Astrocyte (in vitro differentiated cells and primary cell): ENCODE measurements at regions not wholly inside any gene's neighbourhood (a gene's known extent, or its start where the extent isn't known, plus 50 kb on each side); places are given as distances from the start of the nearest gene placed in this dataset.

Experiments
- DNase-seq: peaks from one replicate; pipeline ENCODE4 v3.0.0-alpha.2; 2010; ENCODE audit warnings: low read depth
- FAIRE-seq: peaks from 2 replicates; lab custom pipeline; 2011; peaks lifted over from hg19 to GRCh38; lab: Jason Lieb, UNC
- H2AFZ ChIP-seq: 2 replicates; pipeline ENCODE4 v1.6.0; 2012; ENCODE audit warnings: low read depth, low read length, inconsistent platforms
- H3K27ac ChIP-seq: 2 replicates; pipeline ENCODE4 v1.5.1; 2011; ENCODE audit warnings: low read depth, low read length, inconsistent platforms
- H3K27me3 ChIP-seq: 2 replicates; pipeline ENCODE4 v1.6.0; 2011; ENCODE audit warnings: low read length, inconsistent platforms; ENCODE audit not compliant: insufficient read depth
- H3K36me3 ChIP-seq: 2 replicates; pipeline ENCODE4 v1.5.1; 2011; ENCODE audit warnings: low read length, inconsistent platforms; ENCODE audit not compliant: insufficient read depth
- H3K4me1 ChIP-seq: 2 replicates; pipeline ENCODE4 v1.5.1; 2011; ENCODE audit warnings: low read length, inconsistent platforms; ENCODE audit not compliant: insufficient read depth
- H3K4me2 ChIP-seq: 2 replicates; pipeline ENCODE4 v1.6.0; 2012; ENCODE audit warnings: low read length, inconsistent platforms
- H3K4me3 ChIP-seq: 2 replicates; pipeline ENCODE4 v1.5.1; 2011; ENCODE audit warnings: low read depth, mild to moderate bottlenecking, low read length, inconsistent platforms; ENCODE audit not compliant: insufficient read depth
- H3K79me2 ChIP-seq: 2 replicates; pipeline ENCODE4 v1.6.0; 2012; ENCODE audit warnings: mild to moderate bottlenecking, low read length, inconsistent platforms; ENCODE audit not compliant: insufficient read depth
- H3K9ac ChIP-seq: 2 replicates; pipeline ENCODE4 v1.6.0; 2012; ENCODE audit warnings: mild to moderate bottlenecking, low read length, inconsistent platforms
- H3K9me3 ChIP-seq: 2 replicates; pipeline ENCODE4 v1.5.1; 2012; ENCODE audit warnings: low read depth, mild to moderate bottlenecking, low read length, inconsistent platforms; ENCODE audit not compliant: insufficient read depth
- H4K20me1 ChIP-seq: 2 replicates; pipeline ENCODE4 v1.6.0; 2012; ENCODE audit warnings: low read length, inconsistent platforms; ENCODE audit not compliant: insufficient read depth
- H3K27ac Mint-ChIP-seq: one replicate; pipeline ENCODE4 v1.8.0; 2021; ENCODE audit warnings: mild to moderate bottlenecking, mixed read lengths; ENCODE audit not compliant: unreplicated experiment
- H3K27me3 Mint-ChIP-seq: one replicate; pipeline ENCODE4 v1.8.0; 2021; ENCODE audit warnings: low read depth, mixed read lengths; ENCODE audit not compliant: unreplicated experiment
- H3K36me3 Mint-ChIP-seq: one replicate; pipeline ENCODE4 v1.8.0; 2021; ENCODE audit warnings: low read depth, mixed read lengths; ENCODE audit not compliant: unreplicated experiment
- H3K4me1 Mint-ChIP-seq: one replicate; pipeline ENCODE4 v1.8.0; 2021; ENCODE audit warnings: low read depth, mixed read lengths; ENCODE audit not compliant: unreplicated experiment
- H3K4me3 Mint-ChIP-seq: one replicate; pipeline ENCODE4 v1.8.0; 2021; ENCODE audit warnings: mild to moderate bottlenecking, moderate library complexity, mixed read lengths; ENCODE audit not compliant: unreplicated experiment
- H3K9me3 Mint-ChIP-seq: one replicate; pipeline ENCODE4 v1.8.0; 2021; ENCODE audit warnings: mild to moderate bottlenecking, mixed read lengths; ENCODE audit not compliant: unreplicated experiment
- CTCF ChIP-seq: IDR thresholded peaks from 2 replicates; pipeline ENCODE4 v1.5.1; 2011; ENCODE audit warnings: low read depth, mild to moderate bottlenecking, inconsistent platforms, low read length, moderate library complexity; ENCODE audit not compliant: insufficient read depth
- EZH2 ChIP-seq: IDR thresholded peaks from 2 replicates; pipeline ENCODE4 v1.6.1; 2012; ENCODE audit warnings: mild to moderate bottlenecking, low read length, inconsistent platforms; ENCODE audit not compliant: insufficient read depth

- no peak overlapping the region for H2AFZ ChIP-seq
- H3K27me3 ChIP-seq, result no peaks in the 10 kb centered on the region
- no peak overlapping the region for H3K4me3 Mint-ChIP-seq
- FAIRE-seq, result no peak
- no peaks in the 10 kb centered on the region for H3K9me3 ChIP-seq
- no peaks in the 10 kb centered on the region for H3K79me2 ChIP-seq
- no peaks in the 10 kb centered on the region for H3K4me1 Mint-ChIP-seq
- H3K4me2 ChIP-seq, result no peak overlapping the region
- H3K27ac Mint-ChIP-seq, result no peak overlapping the region
- no peak for DNase-seq
- H3K4me3 ChIP-seq, result no peak overlapping the region
- no peak for TF ChIP-seq CTCF
- TF ChIP-seq EZH2, result no peak
- H4K20me1 ChIP-seq, result no peaks in the 10 kb centered on the region
- H3K4me1 ChIP-seq, result no peaks in the 10 kb centered on the region
- no peaks in the 10 kb centered on the region for H3K27me3 Mint-ChIP-seq
- H3K36me3 ChIP-seq, result no peaks in the 10 kb centered on the region
- no peak overlapping the region for H3K27ac ChIP-seq
- no peak overlapping the region for H3K9ac ChIP-seq
- peaks cover 3% of the 10 kb centered on the region for H3K9me3 Mint-ChIP-seq
- H3K36me3 Mint-ChIP-seq, result no peaks in the 10 kb centered on the region
These were observed 419.8 kb upstream of the SMC2 start for GRCh38 chr9:103674271-103674670.

- no peaks in the 10 kb centered on the region for H3K9me3 ChIP-seq
- no peaks in the 10 kb centered on the region for H3K79me2 ChIP-seq
- Mint-ChIP-seq H3K4me1 (no peaks in the 10 kb centered on the region), H3K27ac (no peak overlapping the region), H3K27me3 (no peaks in the 10 kb centered on the region), H3K4me3 (no peak overlapping the region), H3K9me3 (peaks cover 3% of the 10 kb centered on the region), H3K36me3 (no peaks in the 10 kb centered on the region)
- DNase-seq (no peak), FAIRE-seq (no peak)
- no peak overlapping the region for H3K27ac ChIP-seq
- no peaks in the 10 kb centered on the region for H3K4me1 ChIP-seq
- no peak overlapping the region for H3K4me3 ChIP-seq
- no peaks in the 10 kb centered on the region for H3K27me3 ChIP-seq
- no peak overlapping the region for H3K4me2 ChIP-seq
- TF ChIP-seq CTCF, result no peak
- TF ChIP-seq EZH2, result no peak
- no peak overlapping the region for H2AFZ ChIP-seq
- H4K20me1 ChIP-seq, result no peaks in the 10 kb centered on the region
- H3K36me3 ChIP-seq, result no peaks in the 10 kb centered on the region
- no peak overlapping the region for H3K9ac ChIP-seq
These were observed 413.5 kb upstream of the SMC2 start for GRCh38 chr9:103680581-103680980.

- Histone ChIP-seq H3K9ac (no peak overlapping the region), H3K36me3 (no peaks in the 10 kb centered on the region), H2AFZ (no peak overlapping the region), H3K4me2 (no peak overlapping the region), H3K27ac (no peak overlapping the region), H3K4me1 (no peaks in the 10 kb centered on the region), H3K4me3 (no peak overlapping the region), H3K9me3 (no peaks in the 10 kb centered on the region), H4K20me1 (no peaks in the 10 kb centered on the region), H3K79me2 (no peaks in the 10 kb centered on the region), H3K27me3 (no peaks in the 10 kb centered on the region)
- Mint-ChIP-seq H3K9me3 (peaks cover 3% of the 10 kb centered on the region), H3K36me3 (no peaks in the 10 kb centered on the region), H3K4me3 (no peak overlapping the region), H3K27ac (no peak overlapping the region), H3K4me1 (no peaks in the 10 kb centered on the region), H3K27me3 (no peaks in the 10 kb centered on the region)
- DNase-seq, result no peak
- FAIRE-seq, result no peak
- TF ChIP-seq EZH2 (no peak), CTCF (no peak)
These were observed 412.7 kb upstream of the SMC2 start for GRCh38 chr9:103681435-103681834.
